IPS-20b (cell line): ENCODE measurements at regions not wholly inside any gene's neighbourhood (a gene's known extent, or its start where the extent isn't known, plus 50 kb on each side); places are given as distances from the start of the nearest gene placed in this dataset.
"Not testable (repeated sequence)": the region's sequence is repeated elsewhere in the genome, so short reads cannot be mapped to it uniquely, and the experiment has no call there.

Experiments
- H3K27ac ChIP-seq: one replicate; pipeline ENCODE4 v1.5.1; 2013; ENCODE audit warnings: low read length
- H3K27me3 ChIP-seq: 2 replicates; pipeline ENCODE4 v1.6.1; 2013; ENCODE audit warnings: mild to moderate bottlenecking, low read length, inconsistent platforms; ENCODE audit not compliant: insufficient read depth
- H3K36me3 ChIP-seq: 2 replicates; pipeline ENCODE4 v1.6.1; 2013; ENCODE audit warnings: low read depth, mild to moderate bottlenecking, inconsistent platforms, low read length, moderate library complexity; ENCODE audit not compliant: insufficient read depth
- H3K4me1 ChIP-seq: 2 replicates; pipeline ENCODE4 v1.6.1; 2013; ENCODE audit warnings: mild to moderate bottlenecking, control low read depth, inconsistent platforms, low read length, moderate library complexity; ENCODE audit not compliant: insufficient read depth
- H3K4me3 ChIP-seq: 2 replicates; pipeline ENCODE4 v1.5.1; 2013; ENCODE audit warnings: mild to moderate bottlenecking, low read length, inconsistent platforms
- H3K9ac ChIP-seq: 2 replicates; pipeline ENCODE4 v1.6.1; 2013; ENCODE audit warnings: low read depth, mild to moderate bottlenecking, inconsistent platforms, low read length, moderate library complexity
- H3K9me3 ChIP-seq: 2 replicates; pipeline ENCODE4 v1.6.1; 2013; ENCODE audit warnings: mild to moderate bottlenecking, low read depth, low read length, inconsistent platforms; ENCODE audit not compliant: insufficient read depth

DNA sequence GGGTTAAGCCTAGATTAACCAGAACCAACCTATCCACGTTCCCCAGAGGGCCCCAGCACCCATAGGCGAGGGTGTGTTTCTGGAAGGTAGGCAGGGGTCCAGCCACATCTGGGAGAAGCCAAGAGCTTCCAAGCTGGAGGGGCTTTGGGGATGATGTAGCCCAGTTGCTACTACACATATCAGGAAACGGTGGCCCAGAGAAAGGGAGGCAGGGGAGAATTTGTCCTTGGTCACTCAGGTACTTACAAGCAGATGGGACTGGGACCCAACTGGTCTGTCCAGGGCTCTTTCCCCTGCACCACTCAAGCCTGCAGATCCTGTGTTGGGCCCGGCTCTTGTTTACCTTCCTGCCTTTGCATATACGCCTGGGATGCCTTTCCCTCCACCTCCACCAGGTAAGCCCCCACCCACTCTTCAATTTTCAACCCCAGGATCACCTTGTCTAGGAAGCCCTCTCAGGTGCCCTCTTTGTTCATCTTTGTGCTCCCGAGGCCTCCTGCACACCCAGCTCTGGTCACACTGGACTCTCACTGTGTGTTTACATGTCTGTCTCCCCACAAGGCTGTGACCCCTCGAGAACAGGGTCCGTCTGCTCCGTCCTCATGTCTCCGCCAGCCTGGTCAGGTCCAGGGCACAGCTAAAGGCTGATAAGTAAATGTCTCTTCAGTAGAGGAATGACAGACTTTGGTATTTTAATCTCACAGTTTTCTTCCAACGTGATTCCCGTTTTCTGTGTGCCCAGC is 204.4 kb upstream of the LINGO1 start:
- Histone ChIP-seq H3K4me3 (no peak overlapping the region), H3K36me3 (no peaks in the 10 kb centered on the region), H3K9ac (no peak overlapping the region), H3K27ac (no peak overlapping the region), H3K4me1 (peaks cover 3% of the 10 kb centered on the region; the same call in 1 of the 2 replicates), H3K9me3 (no peaks in the 10 kb centered on the region), H3K27me3 (no peaks in the 10 kb centered on the region)

DNA sequence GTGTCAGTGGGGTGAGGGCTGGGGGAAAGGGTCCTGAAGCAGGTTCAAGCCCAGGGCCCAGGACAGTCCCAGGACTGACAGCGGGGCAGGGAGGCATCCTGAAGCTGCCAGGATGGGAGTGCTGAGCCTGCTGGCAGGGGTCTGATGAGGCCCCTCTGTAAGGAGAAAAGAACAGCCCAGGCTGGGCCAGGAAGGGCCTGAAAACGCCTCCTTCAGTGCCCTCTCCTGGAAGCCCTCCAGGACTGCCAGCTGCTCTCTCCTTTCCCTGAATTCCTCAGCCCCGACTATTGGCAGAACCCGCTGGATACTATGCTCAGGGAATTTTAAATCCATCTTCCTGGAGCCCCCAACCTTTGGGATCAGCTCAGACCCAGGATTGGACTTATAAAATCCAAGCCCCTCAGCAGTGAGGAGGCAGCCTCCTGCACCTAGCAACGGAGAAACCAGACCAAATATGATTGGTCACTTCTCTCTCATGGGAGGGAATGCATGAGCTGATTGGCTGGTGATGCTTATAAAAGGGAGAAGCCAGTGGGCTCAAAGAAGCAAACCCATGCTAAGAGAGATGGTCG is 203.5 kb upstream of the LINGO1 start:
- H3K27ac ChIP-seq, result no peak overlapping the region
- no peaks in the 10 kb centered on the region for H3K9me3 ChIP-seq
- no peak overlapping the region for H3K4me3 ChIP-seq
- no peaks in the 10 kb centered on the region for H3K36me3 ChIP-seq
- H3K9ac ChIP-seq, result no peak overlapping the region
- 0 out of 2 replicates have a peak, but pooled peaks cover 3% of the 10 kb centered on the region for H3K4me1 ChIP-seq
- no peaks in the 10 kb centered on the region for H3K27me3 ChIP-seq

DNA sequence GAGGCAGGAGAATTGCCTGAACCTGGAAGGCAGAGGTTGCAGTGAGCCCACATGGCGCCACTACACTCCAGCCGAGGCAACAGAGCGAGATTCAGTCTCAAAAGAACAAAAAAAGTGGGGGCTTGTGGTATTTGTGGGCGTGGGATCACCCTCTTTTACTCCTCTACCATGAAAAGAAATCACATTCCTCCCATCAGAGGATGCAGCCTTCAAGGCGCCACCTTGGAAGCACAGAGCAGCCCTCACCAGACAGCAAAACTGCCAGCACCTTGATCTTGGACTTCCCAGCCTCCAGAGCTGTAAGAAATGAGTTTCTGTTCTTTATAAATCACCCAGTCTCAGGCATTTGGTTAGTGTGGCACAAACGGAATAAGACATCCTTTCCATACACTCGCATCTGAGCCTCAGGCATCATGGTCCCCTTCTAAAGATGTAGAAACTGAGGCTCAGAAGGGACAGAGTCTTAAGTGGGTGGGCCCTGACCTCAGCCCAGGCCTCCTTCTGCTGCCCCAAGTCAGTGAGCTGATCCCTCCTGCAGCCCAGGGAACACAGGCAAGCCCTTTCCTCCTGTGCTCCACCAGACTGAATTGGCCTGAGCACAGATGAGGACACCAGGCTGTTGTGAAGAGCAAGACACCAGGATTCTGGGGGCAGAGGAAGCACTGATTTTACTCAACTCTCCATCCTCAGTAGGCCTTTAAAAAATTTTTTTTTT is 201.7 kb upstream of the LINGO1 start:
- Histone ChIP-seq H3K4me1 (no peaks in the 10 kb centered on the region), H3K27ac (no peak overlapping the region), H3K4me3 (no peak overlapping the region), H3K9ac (no peak overlapping the region), H3K36me3 (no peaks in the 10 kb centered on the region), H3K9me3 (no peaks in the 10 kb centered on the region), H3K27me3 (no peaks in the 10 kb centered on the region)

DNA sequence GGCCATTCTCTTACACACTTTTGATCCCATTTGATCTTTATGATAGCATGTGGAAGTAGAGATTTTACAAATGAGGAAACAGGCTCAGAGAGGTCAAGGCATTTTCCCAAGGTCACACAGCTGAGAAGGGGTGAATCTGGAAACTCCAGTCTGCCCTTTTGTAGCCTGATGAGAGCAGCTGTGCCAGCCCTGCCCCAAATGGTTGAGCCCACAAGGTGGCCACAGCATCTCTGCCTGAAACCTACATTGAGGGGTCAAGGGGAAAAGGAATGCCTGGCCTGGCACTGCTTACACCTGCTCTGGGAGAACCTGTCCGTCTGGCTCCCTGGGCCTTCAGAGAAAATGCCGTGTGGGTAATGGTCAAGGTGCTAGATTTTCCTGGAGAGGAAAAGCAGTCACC is 200.2 kb upstream of the LINGO1 start:
- H3K36me3 ChIP-seq, result no peaks in the 10 kb centered on the region

DNA sequence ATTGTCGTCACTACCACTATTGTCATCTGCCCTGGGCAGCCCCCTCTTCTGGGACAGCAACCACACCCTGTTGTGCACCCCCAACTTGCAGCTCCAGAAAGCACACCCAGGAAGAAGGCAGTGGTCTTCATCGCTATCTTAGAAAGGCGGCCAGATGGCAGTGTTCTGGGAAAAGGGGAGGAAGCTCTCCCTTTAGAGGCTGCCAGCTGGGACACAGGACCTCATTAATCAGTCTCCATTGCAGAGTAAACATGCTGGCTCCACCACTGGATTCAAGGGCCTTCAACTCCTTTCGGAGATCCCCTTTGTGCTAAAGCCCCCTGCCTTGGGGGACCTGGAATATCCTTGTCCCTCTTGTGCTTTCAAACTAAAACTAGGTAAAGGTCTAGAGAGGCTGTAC is 199.3 kb upstream of the LINGO1 start:
- Histone ChIP-seq H3K9ac (no peak overlapping the region), H3K27me3 (no peaks in the 10 kb centered on the region), H3K4me3 (no peak overlapping the region), H3K9me3 (no peaks in the 10 kb centered on the region), H3K4me1 (no peaks in the 10 kb centered on the region), H3K27ac (no peak overlapping the region), H3K36me3 (no peaks in the 10 kb centered on the region)

More for the DNA sequence above, 200.2 kb upstream of the LINGO1 start:
- no peak overlapping the region for H3K9ac ChIP-seq
- no peak overlapping the region for H3K4me3 ChIP-seq
- no peaks in the 10 kb centered on the region for H3K4me1 ChIP-seq
- H3K9me3 ChIP-seq, result no peaks in the 10 kb centered on the region
- H3K27ac ChIP-seq, result no peak overlapping the region
- no peaks in the 10 kb centered on the region for H3K27me3 ChIP-seq

DNA sequence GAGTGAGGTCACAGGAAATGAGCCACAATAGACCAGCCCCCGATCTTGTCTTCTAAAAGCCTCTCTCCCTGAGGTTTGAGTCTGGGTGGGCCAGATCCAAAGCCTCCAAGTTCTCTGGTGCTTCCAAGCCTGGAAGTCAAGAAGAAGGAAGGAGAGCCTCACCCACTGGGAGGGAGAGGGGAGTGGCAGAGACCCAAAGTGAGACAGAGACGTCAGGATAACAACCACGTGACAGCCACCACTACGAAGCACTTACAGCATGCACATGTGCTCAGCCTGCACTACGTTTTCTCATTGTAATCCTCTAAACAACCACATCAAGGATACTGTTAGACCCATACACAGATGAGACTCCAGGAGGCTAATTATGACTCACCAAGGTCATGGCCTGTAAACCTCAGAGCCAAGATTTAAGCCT is 197.3 kb upstream of the LINGO1 start:
- H3K4me3 ChIP-seq, result no peak overlapping the region
- no peaks in the 10 kb centered on the region for H3K27me3 ChIP-seq
- H3K9ac ChIP-seq, result no peak overlapping the region
- H3K9me3 ChIP-seq, result no peaks in the 10 kb centered on the region
- H3K36me3 ChIP-seq, result no peaks in the 10 kb centered on the region
- H3K4me1 ChIP-seq, result no peaks in the 10 kb centered on the region
- H3K27ac ChIP-seq, result no peak overlapping the region

DNA sequence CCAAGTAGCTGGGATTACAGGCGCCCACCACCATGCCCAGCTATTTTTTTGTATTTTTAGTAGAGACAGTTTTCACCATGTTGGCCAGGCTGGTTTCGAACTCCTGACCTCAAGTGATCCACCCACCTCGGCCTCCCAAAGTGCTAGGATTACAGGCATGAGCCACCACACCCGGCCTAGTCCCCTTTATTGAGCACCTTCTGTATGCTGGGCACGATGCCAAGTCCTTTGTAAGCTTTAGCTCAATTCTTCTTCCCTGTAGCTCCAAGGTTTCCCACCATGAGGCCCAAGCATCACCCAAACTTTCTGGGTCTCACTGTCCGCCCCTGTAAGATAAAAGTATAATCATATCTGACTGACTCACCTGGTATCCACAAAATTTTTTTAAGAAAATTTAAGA is 196.6 kb upstream of the LINGO1 start:
- not testable (repeated sequence) for H3K9ac ChIP-seq, H3K9me3 ChIP-seq, H3K4me1 ChIP-seq, H3K36me3 ChIP-seq, H3K4me3 ChIP-seq, H3K27me3 ChIP-seq, H3K27ac ChIP-seq

DNA sequence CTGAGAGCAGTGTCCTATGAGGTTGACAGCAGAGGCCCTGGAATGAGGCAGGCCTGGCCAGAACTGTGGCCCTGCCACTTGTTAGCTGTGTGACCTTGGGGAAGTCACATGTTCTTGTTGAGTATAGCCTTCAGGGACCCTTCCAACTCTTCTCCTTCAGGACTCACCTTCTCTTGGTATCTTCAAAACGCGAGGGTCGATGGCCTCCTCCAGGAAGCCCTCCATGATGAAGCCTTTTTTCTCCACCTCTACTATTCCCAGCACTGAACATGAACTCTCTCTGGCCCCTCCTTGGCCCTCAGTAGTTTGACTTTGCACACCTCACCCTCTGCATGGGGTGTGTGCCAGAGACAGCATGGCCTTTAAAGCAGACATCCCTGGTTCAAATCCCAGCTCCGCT is 195.1 kb upstream of the LINGO1 start:
- H3K4me3 ChIP-seq, result no peak overlapping the region
- H3K27ac ChIP-seq, result no peak overlapping the region
- H3K36me3 ChIP-seq, result no peaks in the 10 kb centered on the region
- H3K9me3 ChIP-seq, result no peaks in the 10 kb centered on the region
- no peak overlapping the region for H3K9ac ChIP-seq
- no peaks in the 10 kb centered on the region for H3K4me1 ChIP-seq
- no peaks in the 10 kb centered on the region for H3K27me3 ChIP-seq

DNA sequence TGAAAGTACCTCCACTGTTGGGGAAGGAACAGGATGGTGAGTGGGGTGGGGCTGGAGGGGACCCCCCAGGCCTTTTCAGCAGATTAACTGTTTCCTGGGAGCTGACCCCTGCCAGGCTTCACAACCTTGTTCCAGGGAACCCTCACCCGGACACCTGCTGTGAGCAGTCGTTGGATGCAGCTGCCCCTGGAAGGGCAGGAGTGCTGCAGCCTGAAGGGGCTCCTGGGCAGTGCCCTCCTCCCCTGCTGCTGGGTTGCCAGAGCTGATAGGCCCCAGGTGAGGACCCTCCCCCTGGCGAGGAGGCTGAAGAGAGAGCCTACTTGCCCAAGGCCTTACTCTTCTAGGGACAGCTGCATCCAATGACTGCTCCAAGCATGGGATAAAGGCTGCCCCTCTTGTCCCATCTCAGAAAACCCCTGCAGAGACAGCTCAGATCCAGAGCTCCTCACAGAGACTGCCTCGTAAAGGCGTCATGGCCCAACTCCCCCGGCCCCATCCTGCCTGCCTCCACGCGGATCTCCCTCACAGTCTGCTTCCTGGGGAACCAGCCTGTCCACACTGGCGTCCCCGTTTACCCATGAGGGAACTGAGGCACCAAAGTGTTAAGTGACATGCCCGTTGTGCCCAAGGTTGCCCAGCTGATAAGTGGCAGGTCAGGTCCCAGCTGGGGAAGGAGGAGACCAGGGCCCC is 193.4 kb upstream of the LINGO1 start:
- Histone ChIP-seq H3K9me3 (no peaks in the 10 kb centered on the region), H3K27ac (no peak overlapping the region), H3K9ac (no peak overlapping the region), H3K27me3 (peaks cover 14% of the 10 kb centered on the region), H3K36me3 (no peaks in the 10 kb centered on the region), H3K4me3 (no peak overlapping the region), H3K4me1 (no peaks in the 10 kb centered on the region)

DNA sequence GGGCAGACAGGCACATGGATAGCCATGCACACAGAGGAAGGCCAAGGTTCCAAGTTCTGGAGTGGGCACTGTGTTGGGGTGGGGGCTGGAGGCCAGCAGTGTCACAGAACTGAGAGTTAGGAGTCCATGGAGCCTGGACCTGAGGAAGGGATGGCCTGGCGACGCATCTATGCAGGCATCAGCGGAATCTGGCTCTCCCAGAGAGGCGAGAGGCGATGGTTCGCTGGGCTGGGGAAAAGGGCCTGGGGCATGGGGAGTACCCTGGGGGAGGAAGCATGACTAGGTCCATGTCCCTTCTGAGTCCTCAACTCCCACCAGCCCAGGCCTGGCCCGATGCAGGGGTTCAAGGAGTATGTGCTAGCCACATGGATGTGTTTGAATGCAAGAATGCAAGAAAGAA is 192.8 kb upstream of the LINGO1 start:
- H3K4me1 ChIP-seq, result no peaks in the 10 kb centered on the region
- peaks cover 20% of the 10 kb centered on the region for H3K27me3 ChIP-seq
- H3K27ac ChIP-seq, result no peak overlapping the region
- H3K9me3 ChIP-seq, result no peaks in the 10 kb centered on the region
- H3K36me3 ChIP-seq, result no peaks in the 10 kb centered on the region
- H3K4me3 ChIP-seq, result no peak overlapping the region
- no peak overlapping the region for H3K9ac ChIP-seq

DNA sequence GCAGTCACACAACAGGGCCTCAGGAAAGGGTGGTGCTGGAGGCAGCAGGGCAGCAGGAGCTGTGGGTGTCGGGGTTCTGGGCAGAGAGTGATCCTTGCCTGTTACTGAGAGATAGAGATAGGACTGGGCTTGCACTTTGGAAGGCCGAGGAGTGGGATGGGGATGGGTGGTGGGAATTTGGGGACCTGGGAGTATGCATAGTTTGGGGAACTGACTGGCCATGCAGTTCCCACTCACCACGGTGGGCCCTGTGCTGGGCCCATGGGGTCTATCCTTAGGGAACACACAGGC is 192.5 kb upstream of the LINGO1 start:
- Histone ChIP-seq H3K27me3 (peaks cover 23% of the 10 kb centered on the region), H3K36me3 (no peaks in the 10 kb centered on the region), H3K9me3 (no peaks in the 10 kb centered on the region), H3K27ac (no peak overlapping the region), H3K4me1 (no peaks in the 10 kb centered on the region), H3K4me3 (no peak overlapping the region), H3K9ac (no peak overlapping the region)
